ENCODE measurements at regions not wholly inside any gene's neighbourhood (a gene's known extent, or its start where the extent isn't known, plus 50 kb on each side); places are given as distances from the start of the nearest gene placed in this dataset.

DNA sequence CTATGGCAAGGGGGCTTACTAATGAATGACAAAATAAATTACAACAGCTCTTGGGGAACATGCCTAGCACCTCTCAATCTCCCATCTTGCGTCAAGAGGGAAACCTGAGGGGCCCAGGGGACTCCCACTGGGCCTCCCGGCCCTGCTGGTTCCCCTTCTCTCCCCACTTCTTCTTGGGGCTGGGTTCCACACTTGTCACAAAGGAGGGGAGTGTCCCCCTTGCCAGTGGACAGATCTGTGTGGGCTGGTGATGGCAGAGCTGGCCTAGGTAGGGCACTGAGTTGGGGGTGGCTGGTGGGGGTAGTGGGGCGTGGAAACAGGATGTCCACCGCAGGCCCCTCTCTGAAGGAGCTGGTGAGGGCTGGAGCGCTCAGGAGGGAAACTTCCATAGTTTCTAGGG lies 184.0 kb upstream of the HAAO start:
- Histone ChIP-seq H3K9ac (ENCODE audit: insufficient read depth, low read length) (no peak overlapping the region), H4K20me1 (ENCODE audit: control insufficient read depth, extremely low read depth, insufficient read depth, low read length) (no peaks in the 10 kb centered on the region), H3K36me3 (ENCODE audit: control insufficient read depth, insufficient read depth, low read length) (no peaks in the 10 kb centered on the region), H3K9me3 (ENCODE audit: control insufficient read depth, insufficient read depth, low read depth, low read length) (no peaks in the 10 kb centered on the region), H3K4me3 (replicated peaks in 1 of 4; ENCODE audit: control extremely low read depth in 1 of 4, insufficient read depth in 1 of 4, low read depth in 3 of 4, low read length in 4 of 4) (no peak overlapping the region), H3K4me1 (ENCODE audit: control insufficient read depth, extremely low read depth, insufficient read depth, low read length) (peaks cover 17% of the 10 kb centered on the region), H3K27ac (ENCODE audit: insufficient read depth, low read length) (no peak overlapping the region), H3K27me3 (ENCODE audit: control insufficient read depth, insufficient read depth, low read length) (no peaks in the 10 kb centered on the region), H3K4me2 (ENCODE audit: extremely low read depth, insufficient read depth, low read length) (no peak overlapping the region), H2AFZ (ENCODE audit: low read length) (no peak overlapping the region), H3K79me2 (ENCODE audit: control insufficient read depth, insufficient read depth, low read length) (no peaks in the 10 kb centered on the region)
- no peak for DNase-seq (ENCODE audit: low read depth in 2 of 2)
- TF ChIP-seq, protein P1, sequence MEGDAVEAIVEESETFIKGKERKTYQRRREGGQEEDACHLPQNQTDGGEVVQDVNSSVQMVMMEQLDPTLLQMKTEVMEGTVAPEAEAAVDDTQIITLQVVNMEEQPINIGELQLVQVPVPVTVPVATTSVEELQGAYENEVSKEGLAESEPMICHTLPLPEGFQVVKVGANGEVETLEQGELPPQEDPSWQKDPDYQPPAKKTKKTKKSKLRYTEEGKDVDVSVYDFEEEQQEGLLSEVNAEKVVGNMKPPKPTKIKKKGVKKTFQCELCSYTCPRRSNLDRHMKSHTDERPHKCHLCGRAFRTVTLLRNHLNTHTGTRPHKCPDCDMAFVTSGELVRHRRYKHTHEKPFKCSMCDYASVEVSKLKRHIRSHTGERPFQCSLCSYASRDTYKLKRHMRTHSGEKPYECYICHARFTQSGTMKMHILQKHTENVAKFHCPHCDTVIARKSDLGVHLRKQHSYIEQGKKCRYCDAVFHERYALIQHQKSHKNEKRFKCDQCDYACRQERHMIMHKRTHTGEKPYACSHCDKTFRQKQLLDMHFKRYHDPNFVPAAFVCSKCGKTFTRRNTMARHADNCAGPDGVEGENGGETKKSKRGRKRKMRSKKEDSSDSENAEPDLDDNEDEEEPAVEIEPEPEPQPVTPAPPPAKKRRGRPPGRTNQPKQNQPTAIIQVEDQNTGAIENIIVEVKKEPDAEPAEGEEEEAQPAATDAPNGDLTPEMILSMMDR (conservative IDR thresholded peaks at IDR 0.05 in 1 of 2, IDR thresholded peaks at IDR 0.05 in 1 of 2; ENCODE audit: low read depth in 1 of 2, low read length in 2 of 2), result no peak
- TF ChIP-seq EZH2 (IDR thresholded peaks at IDR 0.05; ENCODE audit: low read length, missing control alignments), result no peak

DNA sequence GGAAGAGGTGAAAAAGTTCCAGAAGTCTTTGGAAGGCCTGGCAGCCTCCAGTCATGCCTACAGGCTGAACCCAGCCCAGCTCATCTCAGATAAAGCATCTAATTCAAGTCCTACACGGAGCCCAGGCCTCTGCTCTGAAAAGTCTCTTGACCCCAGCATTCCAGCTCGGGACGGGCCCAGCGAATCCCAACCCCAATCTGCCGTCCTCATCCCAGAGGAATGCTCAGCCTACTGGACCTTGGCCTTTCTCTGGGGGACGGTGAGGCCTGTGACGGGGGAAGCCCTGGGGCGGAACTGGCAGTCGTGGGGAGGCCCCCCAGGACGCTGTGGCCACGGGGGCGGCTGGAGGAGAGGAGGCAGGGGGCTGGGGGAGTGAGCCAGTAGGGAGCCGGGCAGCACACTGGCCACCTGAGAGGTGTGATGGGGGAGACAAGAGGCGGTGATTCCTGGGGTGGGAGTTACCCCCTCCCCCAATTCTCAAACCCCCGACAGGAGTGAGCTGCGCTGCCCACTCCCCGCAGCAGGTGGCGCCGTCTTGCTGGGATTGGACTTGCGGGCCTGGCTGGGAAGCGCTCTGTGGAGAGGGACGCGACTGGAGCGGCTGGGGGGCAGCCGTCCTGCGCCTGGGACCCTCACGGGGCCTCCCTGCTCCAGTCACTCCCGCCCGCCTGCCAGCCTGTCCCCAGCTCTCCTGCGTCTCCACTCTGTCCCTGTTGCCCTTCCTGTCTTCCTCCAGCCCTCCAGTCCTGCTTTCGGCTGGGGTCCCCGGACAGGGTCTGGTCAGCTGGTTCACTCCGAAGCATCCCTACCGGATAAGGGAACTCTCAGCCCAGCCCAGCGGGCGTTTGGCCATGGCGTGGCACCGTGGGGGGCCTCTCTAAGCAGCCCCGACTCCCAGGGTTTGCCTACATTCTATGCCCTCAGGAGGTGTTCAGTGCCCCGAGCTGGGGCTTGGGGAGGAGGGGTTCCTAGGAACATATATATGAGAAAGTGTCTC lies 182.6 kb upstream of the HAAO start:
- DNase-seq (ENCODE audit: low read depth in 2 of 2), result peak; percentile 67 to 74
- H3K4me1 ChIP-seq (ENCODE audit: control insufficient read depth, extremely low read depth, insufficient read depth, low read length), result peaks cover 20% of the 10 kb centered on the region
- peak overlapping the region; percentile 40 for H2AFZ ChIP-seq (ENCODE audit: low read length)
- H3K9ac ChIP-seq (ENCODE audit: insufficient read depth, low read length), result peak overlapping the region; percentile 41
- no peaks in the 10 kb centered on the region for H3K27me3 ChIP-seq (ENCODE audit: control insufficient read depth, insufficient read depth, low read length)
- no peaks in the 10 kb centered on the region for H3K79me2 ChIP-seq (ENCODE audit: control insufficient read depth, insufficient read depth, low read length)
- H3K4me3 ChIP-seq (replicated peaks in 1 of 4; ENCODE audit: control extremely low read depth in 1 of 4, insufficient read depth in 1 of 4, low read depth in 3 of 4, low read length in 4 of 4), result peak overlapping the region; percentile 1 to 44 (median 4)
- TF ChIP-seq EZH2 (IDR thresholded peaks at IDR 0.05; ENCODE audit: low read length, missing control alignments), result no peak
- TF ChIP-seq, protein P1 (conservative IDR thresholded peaks at IDR 0.05 in 1 of 2, IDR thresholded peaks at IDR 0.05 in 1 of 2; ENCODE audit: low read depth in 1 of 2, low read length in 2 of 2), result peak; percentile 76 to 91
- peak overlapping the region; percentile 81 for H3K4me2 ChIP-seq (ENCODE audit: extremely low read depth, insufficient read depth, low read length)
- H4K20me1 ChIP-seq (ENCODE audit: control insufficient read depth, extremely low read depth, insufficient read depth, low read length), result no peaks in the 10 kb centered on the region
- H3K27ac ChIP-seq (ENCODE audit: insufficient read depth, low read length), result peak overlapping the region; percentile 75
- H3K9me3 ChIP-seq (ENCODE audit: control insufficient read depth, insufficient read depth, low read depth, low read length), result no peaks in the 10 kb centered on the region
- H3K36me3 ChIP-seq (ENCODE audit: control insufficient read depth, insufficient read depth, low read length), result no peaks in the 10 kb centered on the region

DNA sequence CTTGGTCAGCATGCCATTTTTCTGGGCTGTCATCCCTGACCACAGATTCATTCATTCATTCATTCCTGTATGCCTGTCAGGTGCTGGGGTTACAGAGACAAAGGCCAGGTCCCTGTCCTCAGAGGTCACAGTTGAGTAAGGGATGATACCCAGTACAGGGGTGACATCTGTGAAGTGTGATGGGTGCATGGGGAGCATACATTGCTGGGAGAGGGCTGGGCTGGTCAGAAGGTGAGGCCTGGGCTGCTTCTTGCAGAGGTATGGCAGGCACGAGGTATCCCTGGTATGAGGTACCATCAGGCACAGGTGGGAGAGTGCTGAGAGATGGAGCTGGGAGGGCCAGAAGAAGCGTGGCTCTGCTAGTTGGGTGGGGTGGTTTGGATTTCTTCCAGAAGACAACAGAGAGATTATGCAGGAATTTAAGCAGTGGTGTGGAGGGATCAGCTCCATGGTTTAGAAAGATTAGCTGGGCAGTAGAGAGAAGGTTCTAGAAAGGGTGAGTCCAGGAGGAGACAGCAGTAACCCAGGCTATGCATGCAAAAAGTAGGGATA lies 181.9 kb upstream of the HAAO start:
- Histone ChIP-seq H3K4me2 (ENCODE audit: extremely low read depth, insufficient read depth, low read length) (no peak overlapping the region), H3K27ac (ENCODE audit: insufficient read depth, low read length) (peak overlapping the region; percentile 75), H2AFZ (ENCODE audit: low read length) (no peak overlapping the region), H3K9ac (ENCODE audit: insufficient read depth, low read length) (no peak overlapping the region), H3K4me3 (replicated peaks in 1 of 4; ENCODE audit: control extremely low read depth in 1 of 4, insufficient read depth in 1 of 4, low read depth in 3 of 4, low read length in 4 of 4) (no peak overlapping the region), H3K4me1 (ENCODE audit: control insufficient read depth, extremely low read depth, insufficient read depth, low read length) (peaks cover 25% of the 10 kb centered on the region), H3K36me3 (ENCODE audit: control insufficient read depth, insufficient read depth, low read length) (no peaks in the 10 kb centered on the region), H4K20me1 (ENCODE audit: control insufficient read depth, extremely low read depth, insufficient read depth, low read length) (no peaks in the 10 kb centered on the region), H3K79me2 (ENCODE audit: control insufficient read depth, insufficient read depth, low read length) (no peaks in the 10 kb centered on the region), H3K9me3 (ENCODE audit: control insufficient read depth, insufficient read depth, low read depth, low read length) (no peaks in the 10 kb centered on the region), H3K27me3 (ENCODE audit: control insufficient read depth, insufficient read depth, low read length) (no peaks in the 10 kb centered on the region)
- peak; percentile 29 to 51 for DNase-seq (ENCODE audit: low read depth in 2 of 2)
- TF ChIP-seq, protein P1 (conservative IDR thresholded peaks at IDR 0.05 in 1 of 2, IDR thresholded peaks at IDR 0.05 in 1 of 2; ENCODE audit: low read depth in 1 of 2, low read length in 2 of 2), result no peak
- TF ChIP-seq EZH2 (IDR thresholded peaks at IDR 0.05; ENCODE audit: low read length, missing control alignments), result no peak

Measured in fibroblast of lung (primary cell).